ENCODE measurements at regions not wholly inside any gene's neighbourhood (a gene's known extent, or its start where the extent isn't known, plus 50 kb on each side); places are given as distances from the start of the nearest gene placed in this dataset.

GRCh38 chr20:22366631-22367030 is 217.7 kb downstream of the FOXA2 start:
- Histone ChIP-seq H3K4me3 (replicated peaks in 1 of 3) (no peak overlapping the region), H3K36me3 (no peaks in the 10 kb centered on the region), H3K27ac (no peak overlapping the region), H3K9me3 (no peaks in the 10 kb centered on the region), H3K4me1 (peaks cover 10 to 11% of the 10 kb centered on the region in 2 donors), H3K27me3 (no peaks in the 10 kb centered on the region)
- TF ChIP-seq POLR2A (IDR thresholded peaks at IDR 0.05): no peak
- no peak for TF ChIP-seq CTCF (IDR thresholded peaks at IDR 0.05)
- intact Hi-C loops (cut with DNase I): no loop called here
- DNase-seq: no peak

GRCh38 chr20:22354647-22355046 is 229.7 kb downstream of the FOXA2 start:
- H3K9me3 ChIP-seq: no peaks in the 10 kb centered on the region
- intact Hi-C loops (cut with DNase I): no loop called here
- TF ChIP-seq CTCF (IDR thresholded peaks at IDR 0.05): no peak
- no peak for TF ChIP-seq POLR2A (IDR thresholded peaks at IDR 0.05)
- H3K4me1 ChIP-seq: no peaks in the 10 kb centered on the region
- H3K27ac ChIP-seq: no peak overlapping the region
- 91 to 96% methylated on average over 1 of the region's 1 CpG for WGBS, 2 donors
- H3K4me3 ChIP-seq (replicated peaks in 1 of 3): no peak overlapping the region
- no peaks in the 10 kb centered on the region for H3K36me3 ChIP-seq
- H3K27me3 ChIP-seq: no peaks in the 10 kb centered on the region
- no peak for DNase-seq

- no peaks in the 10 kb centered on the region for H3K36me3 ChIP-seq
- no peaks in the 10 kb centered on the region for H3K4me1 ChIP-seq
- H3K27ac ChIP-seq: no peak overlapping the region
- TF ChIP-seq CTCF (IDR thresholded peaks at IDR 0.05) (no peak), POLR2A (IDR thresholded peaks at IDR 0.05) (no peak)
- 86 to 94% methylated on average over 2 of the region's 2 CpGs for WGBS, 2 donors
- DNase-seq: no peak
- intact Hi-C loops (cut with DNase I): no loop called here
- no peaks in the 10 kb centered on the region for H3K9me3 ChIP-seq
- no peak overlapping the region for H3K4me3 ChIP-seq (replicated peaks in 1 of 3)
- H3K27me3 ChIP-seq: no peaks in the 10 kb centered on the region
Observed at GRCh38 chr20:22353586-22353985, 230.8 kb downstream of the FOXA2 start.

- no peak for DNase-seq
Observed at GRCh38 chr20:22352019-22352418, 232.4 kb downstream of the FOXA2 start.

GRCh38 chr20:22350624-22351023 is 233.7 kb downstream of the FOXA2 start:
- TF ChIP-seq POLR2A (IDR thresholded peaks at IDR 0.05) (no peak), CTCF (IDR thresholded peaks at IDR 0.05) (no peak)
- no peak for DNase-seq
- H3K4me1 ChIP-seq: no peaks in the 10 kb centered on the region
- no peak overlapping the region for H3K4me3 ChIP-seq (replicated peaks in 1 of 3)
- H3K9me3 ChIP-seq: no peaks in the 10 kb centered on the region
- no peak overlapping the region for H3K27ac ChIP-seq
- intact Hi-C loops (cut with DNase I): no loop called here
- no peaks in the 10 kb centered on the region for H3K27me3 ChIP-seq
- WGBS, 2 donors: 86 to 94% methylated on average over 4 of the region's 4 CpGs
- H3K36me3 ChIP-seq: no peaks in the 10 kb centered on the region

More at GRCh38 chr20:22352019-22352418, 232.4 kb downstream of the FOXA2 start:
- H3K4me3 ChIP-seq (replicated peaks in 1 of 3): no peak overlapping the region
- H3K36me3 ChIP-seq: no peaks in the 10 kb centered on the region
- H3K4me1 ChIP-seq: no peaks in the 10 kb centered on the region
- H3K9me3 ChIP-seq: no peaks in the 10 kb centered on the region
- no peak overlapping the region for H3K27ac ChIP-seq
- TF ChIP-seq CTCF (IDR thresholded peaks at IDR 0.05) (no peak), POLR2A (IDR thresholded peaks at IDR 0.05) (no peak)
- H3K27me3 ChIP-seq: no peaks in the 10 kb centered on the region
- 95 to 96% methylated on average over 3 of the region's 3 CpGs for WGBS, 2 donors
- intact Hi-C loops (cut with DNase I): no loop called here

All from thyroid gland (tissue), 4 donors.